ENCODE measurements at regions not wholly inside any gene's neighbourhood (a gene's known extent, or its start where the extent isn't known, plus 50 kb on each side); places are given as distances from the start of the nearest gene placed in this dataset.

GRCh38 chr22:48739348-48740085 is 1088.2 kb downstream of the BRD1 start (continued):
- no peak for TF ChIP-seq ELF1 (IDR thresholded peaks at IDR 0.05; ENCODE audit: borderline replicate concordance, low read depth)
- TF ChIP-seq SRF (IDR thresholded peaks at IDR 0.05; ENCODE audit: low read depth): no peak
- TF ChIP-seq EZH2 (IDR thresholded peaks at IDR 0.05): no peak
- TF ChIP-seq, protein P1, sequence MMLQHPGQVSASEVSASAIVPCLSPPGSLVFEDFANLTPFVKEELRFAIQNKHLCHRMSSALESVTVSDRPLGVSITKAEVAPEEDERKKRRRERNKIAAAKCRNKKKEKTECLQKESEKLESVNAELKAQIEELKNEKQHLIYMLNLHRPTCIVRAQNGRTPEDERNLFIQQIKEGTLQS (IDR thresholded peaks at IDR 0.05): no peak

GRCh38 chr22:48738204-48738980 is 1089.3 kb downstream of the BRD1 start:
- ChIA-PET CTCF (no interaction called here), POLR2A (no interaction called here), RAD21 (ENCODE audit: low non-redundant PET in 1 of 2, low total read pairs in 2 of 2, uncharacterized antibody in 2 of 2, unreplicated experiment in 2 of 2) (no interaction called here)
- no peak overlapping the region for H2AFZ ChIP-seq (ENCODE audit: low read depth, low read length, poor library complexity, severe bottlenecking)
- H3K79me2 ChIP-seq (ENCODE audit: insufficient read depth, low read length): no peaks in the 10 kb centered on the region
- no peaks in the 10 kb centered on the region for H3K9me2 ChIP-seq (ENCODE audit: insufficient read depth)
- DNase-seq (ENCODE audit: low read depth, low spot score) (no peak), ATAC-seq (no peak)
- H3K4me3 ChIP-seq (replicated peaks in 1 of 2; ENCODE audit: low read depth in 1 of 2, low read length in 2 of 2): no peak overlapping the region
- no TSS peak for BruUV-seq (replicated peaks)
- H3K4me1 ChIP-seq (ENCODE audit: control insufficient read depth in 1 of 2, insufficient read depth in 2 of 2, low read length in 2 of 2): no peaks in the 10 kb centered on the region
- H3K36me3 ChIP-seq (ENCODE audit: control insufficient read depth in 1 of 2, insufficient read depth in 2 of 2, low read length in 2 of 2): no peaks in the 10 kb centered on the region
- TF ChIP-seq, protein P1 (IDR thresholded peaks at IDR 0.05): no peak
- TF ChIP-seq ZFX (IDR thresholded peaks at IDR 0.05) (no peak), RAD21 (IDR thresholded peaks at IDR 0.05; ENCODE audit: low read depth) (no peak), CBX3 (IDR thresholded peaks at IDR 0.05; ENCODE audit: low read depth) (no peak), EZH2phosphoT487 (IDR thresholded peaks at IDR 0.05; ENCODE audit: borderline replicate concordance) (no peak), CEBPB (IDR thresholded peaks at IDR 0.05; ENCODE audit: low read depth) (no peak), SP1 (IDR thresholded peaks at IDR 0.05; ENCODE audit: low read depth) (no peak), TCF7L2 (IDR thresholded peaks at IDR 0.05; ENCODE audit: borderline replicate concordance, extremely low read depth, insufficient read depth, insufficient read length) (no peak), EZH2 (IDR thresholded peaks at IDR 0.05) (no peak)
- TF ChIP-seq, protein P2, sequence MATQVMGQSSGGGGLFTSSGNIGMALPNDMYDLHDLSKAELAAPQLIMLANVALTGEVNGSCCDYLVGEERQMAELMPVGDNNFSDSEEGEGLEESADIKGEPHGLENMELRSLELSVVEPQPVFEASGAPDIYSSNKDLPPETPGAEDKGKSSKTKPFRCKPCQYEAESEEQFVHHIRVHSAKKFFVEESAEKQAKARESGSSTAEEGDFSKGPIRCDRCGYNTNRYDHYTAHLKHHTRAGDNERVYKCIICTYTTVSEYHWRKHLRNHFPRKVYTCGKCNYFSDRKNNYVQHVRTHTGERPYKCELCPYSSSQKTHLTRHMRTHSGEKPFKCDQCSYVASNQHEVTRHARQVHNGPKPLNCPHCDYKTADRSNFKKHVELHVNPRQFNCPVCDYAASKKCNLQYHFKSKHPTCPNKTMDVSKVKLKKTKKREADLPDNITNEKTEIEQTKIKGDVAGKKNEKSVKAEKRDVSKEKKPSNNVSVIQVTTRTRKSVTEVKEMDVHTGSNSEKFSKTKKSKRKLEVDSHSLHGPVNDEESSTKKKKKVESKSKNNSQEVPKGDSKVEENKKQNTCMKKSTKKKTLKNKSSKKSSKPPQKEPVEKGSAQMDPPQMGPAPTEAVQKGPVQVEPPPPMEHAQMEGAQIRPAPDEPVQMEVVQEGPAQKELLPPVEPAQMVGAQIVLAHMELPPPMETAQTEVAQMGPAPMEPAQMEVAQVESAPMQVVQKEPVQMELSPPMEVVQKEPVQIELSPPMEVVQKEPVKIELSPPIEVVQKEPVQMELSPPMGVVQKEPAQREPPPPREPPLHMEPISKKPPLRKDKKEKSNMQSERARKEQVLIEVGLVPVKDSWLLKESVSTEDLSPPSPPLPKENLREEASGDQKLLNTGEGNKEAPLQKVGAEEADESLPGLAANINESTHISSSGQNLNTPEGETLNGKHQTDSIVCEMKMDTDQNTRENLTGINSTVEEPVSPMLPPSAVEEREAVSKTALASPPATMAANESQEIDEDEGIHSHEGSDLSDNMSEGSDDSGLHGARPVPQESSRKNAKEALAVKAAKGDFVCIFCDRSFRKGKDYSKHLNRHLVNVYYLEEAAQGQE (IDR thresholded peaks at IDR 0.05; ENCODE audit: low read depth): no peak
- no peaks in the 10 kb centered on the region for H3K27me3 ChIP-seq (ENCODE audit: insufficient read depth, low read length)
- no peak overlapping the region for H3K27ac ChIP-seq (ENCODE audit: low read depth, low read length)
- H4K20me1 ChIP-seq (ENCODE audit: insufficient read depth): no peaks in the 10 kb centered on the region
- H3K9ac ChIP-seq (ENCODE audit: low read length): no peak overlapping the region
- no peaks in the 10 kb centered on the region; a peak in 1 of 4 replicates for H3K9me3 ChIP-seq (ENCODE audit: control insufficient read depth in 1 of 2, insufficient read depth in 1 of 2, low read depth in 1 of 2, low read length in 2 of 2)
- intact Hi-C loops (cut with micrococcal nuclease): no loop called here
- H3K4me2 ChIP-seq (ENCODE audit: low read length): no peak overlapping the region
